ENCODE measurements at regions not wholly inside any gene's neighbourhood (a gene's known extent, or its start where the extent isn't known, plus 50 kb on each side); places are given as distances from the start of the nearest gene placed in this dataset.

DNA sequence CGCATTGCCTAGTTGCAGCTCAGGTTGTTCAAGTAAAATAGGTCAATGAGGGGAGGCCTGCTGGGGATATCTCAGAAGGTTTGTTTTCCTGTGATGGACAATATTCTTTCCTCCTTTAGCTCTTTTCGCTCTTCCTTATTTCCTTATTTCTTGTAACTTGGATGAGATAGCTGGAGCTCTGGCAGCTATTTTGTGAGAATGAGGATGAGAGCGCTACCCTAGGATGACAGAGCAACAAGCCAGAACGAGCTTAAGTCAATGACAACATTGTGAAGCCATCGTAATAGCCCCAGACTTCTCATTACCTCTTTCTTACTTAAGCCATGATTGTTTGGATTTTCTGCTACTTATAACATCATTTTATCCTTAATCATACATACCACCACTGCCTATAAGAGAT, 124.3 kb upstream of the GATB start:
- no peak for TF ChIP-seq CREB5 (CRISPR knock-in tag; IDR thresholded peaks at IDR 0.05; ENCODE audit: low read depth)
- TF ChIP-seq CSDC2 (CRISPR knock-in tag; IDR thresholded peaks at IDR 0.05) = no peak
- TF ChIP-seq ZC3H10 (CRISPR knock-in tag; IDR thresholded peaks at IDR 0.05) = no peak
- TF ChIP-seq SNAI2 (CRISPR knock-in tag; IDR thresholded peaks at IDR 0.05) = no peak
